HG03575 (cell line): ENCODE measurements at regions not wholly inside any gene's neighbourhood (a gene's known extent, or its start where the extent isn't known, plus 50 kb on each side); places are given as distances from the start of the nearest gene placed in this dataset.

Experiments
- ATAC-seq: cut with Tn5 transposase; IDR thresholded peaks from one replicate; pipeline ENCODE4 v1.9.1; 2021; ENCODE audit not compliant: unreplicated experiment, insufficient number of reproducible peaks, low FRiP score; ENCODE audit errors: extremely low read depth

DNA sequence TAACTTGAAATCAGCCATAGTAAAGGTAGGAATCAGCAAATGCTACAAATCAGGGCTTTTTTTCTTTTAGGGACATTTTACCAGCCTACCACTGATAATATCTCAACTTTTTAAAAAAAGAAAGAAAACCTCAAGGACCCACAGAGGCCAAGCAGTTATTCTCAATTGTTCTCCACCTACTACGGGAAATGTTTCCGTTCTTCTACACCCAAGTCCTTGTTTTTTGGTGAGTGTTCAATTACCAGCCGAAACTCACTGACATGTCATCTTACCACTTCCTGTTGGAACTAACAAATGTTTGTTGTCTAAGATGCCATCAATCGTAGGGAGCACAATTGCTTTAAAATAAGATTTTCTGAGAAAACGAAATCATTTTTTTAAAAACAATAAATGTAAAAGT, 50.2 kb upstream of the CDK1 start:
- no peak for ATAC-seq

DNA sequence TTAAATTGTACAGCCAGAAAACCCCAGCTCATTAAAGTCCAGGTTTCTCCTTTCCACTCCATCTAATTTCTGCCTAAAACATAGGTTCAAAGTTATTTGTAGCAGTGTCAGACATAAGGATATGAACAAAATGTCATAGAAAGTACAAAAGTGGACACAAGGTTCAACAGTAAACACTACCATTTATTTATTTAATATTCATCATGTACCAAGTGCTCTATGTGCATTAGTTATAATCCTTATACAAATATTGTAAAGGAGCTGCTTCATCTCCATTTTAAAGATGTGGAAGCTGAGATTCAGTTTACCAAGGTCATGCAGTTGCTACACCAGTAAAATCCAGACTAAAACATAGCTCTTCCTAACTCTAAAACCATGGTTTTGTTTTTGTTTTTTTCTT, 52.0 kb upstream of the CDK1 start:
- ATAC-seq: no peak

DNA sequence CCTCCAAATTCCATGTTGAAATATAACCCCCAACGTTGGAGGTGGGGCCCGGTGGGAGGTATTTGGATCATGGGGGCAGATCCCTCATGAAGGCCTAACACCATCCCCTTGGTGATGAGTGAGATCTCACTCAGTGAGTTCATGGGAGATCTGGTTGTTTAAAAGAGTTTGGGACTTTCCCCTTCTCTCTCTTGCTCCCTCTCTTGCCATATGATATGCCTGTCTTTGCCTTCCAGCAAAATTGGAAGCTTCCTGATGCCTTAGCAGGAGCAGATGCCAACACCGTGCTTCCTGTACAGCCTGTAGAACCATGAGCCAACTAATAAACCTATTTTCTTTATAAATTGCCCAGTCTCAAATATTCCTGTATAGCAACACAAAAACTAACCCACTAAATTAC, 55.7 kb upstream of the CDK1 start:
- ATAC-seq: no peak

DNA sequence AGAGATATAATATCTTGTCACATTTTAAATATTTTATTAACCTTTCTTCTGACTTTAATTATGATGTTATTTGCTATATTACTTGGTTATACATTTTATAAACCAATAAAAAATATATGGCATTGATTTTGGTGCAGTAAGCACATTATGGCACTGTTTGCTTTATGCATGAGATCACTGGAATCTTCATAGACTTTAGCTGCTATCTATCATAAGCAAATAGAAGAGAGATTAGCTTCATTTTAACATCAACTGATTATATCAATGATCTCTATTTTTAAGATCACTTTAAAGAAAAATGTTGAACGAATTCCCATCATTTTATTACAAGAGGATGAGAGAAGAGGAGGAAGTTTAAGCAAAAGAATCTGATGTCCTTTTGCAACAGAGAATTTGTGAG, 58.6 kb upstream of the CDK1 start:
- ATAC-seq: no peak

DNA sequence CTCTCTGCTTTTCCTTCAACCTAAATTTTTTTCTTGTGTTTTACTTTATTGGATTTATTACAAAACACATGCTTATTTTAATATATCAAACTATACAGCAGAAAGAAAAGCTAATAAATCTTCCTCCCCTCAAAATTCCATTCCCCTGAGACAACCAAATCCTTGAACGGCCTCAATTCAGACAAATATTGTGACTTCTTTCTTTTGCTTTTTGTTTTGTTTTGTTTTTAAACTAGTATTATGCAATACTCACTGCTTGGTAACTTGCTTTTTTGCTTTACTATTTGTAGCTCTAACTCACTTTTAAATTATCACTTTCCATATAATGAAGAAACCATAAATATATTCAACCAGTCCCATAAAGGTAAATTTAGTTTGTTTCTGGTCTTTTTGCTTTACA, 59.4 kb upstream of the CDK1 start:
- no peak for ATAC-seq

DNA sequence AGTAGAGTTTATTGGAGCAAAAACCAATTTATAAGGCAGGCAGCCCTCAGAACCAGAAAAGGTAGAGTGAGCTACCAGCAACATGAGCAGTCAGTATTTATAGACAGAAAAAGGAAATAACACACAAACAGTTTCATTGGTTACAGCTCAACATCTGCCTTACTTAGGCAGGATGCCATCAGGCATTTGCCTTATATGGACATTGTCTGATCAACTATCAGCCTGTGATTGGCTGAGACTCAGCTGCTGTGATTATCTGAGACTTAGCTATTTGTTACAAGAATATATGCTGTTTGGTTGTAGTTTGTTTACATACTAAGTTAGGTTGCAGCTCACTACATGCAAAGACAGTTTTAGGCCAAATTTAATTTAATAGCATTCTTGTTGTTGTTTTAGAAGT, 60.4 kb upstream of the CDK1 start:
- no peak for ATAC-seq

DNA sequence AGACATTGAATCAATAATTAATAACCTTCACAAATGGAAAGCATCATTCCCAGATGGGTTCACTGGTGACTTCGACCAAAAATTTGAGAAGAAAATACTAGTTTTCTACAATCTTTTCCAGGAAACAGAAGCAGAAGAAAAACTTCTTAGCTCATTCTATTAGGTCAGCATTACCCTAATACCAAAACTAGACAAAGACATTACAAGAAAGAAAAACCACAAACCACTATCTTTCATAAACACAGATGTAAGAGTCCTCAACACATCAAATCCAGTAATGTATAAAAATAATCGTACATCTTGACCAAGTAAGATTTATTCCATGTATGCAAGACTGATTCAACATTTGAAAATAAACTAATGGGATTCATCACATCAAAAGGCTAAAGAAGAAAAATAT, 64.0 kb upstream of the CDK1 start:
- ATAC-seq: no peak

DNA sequence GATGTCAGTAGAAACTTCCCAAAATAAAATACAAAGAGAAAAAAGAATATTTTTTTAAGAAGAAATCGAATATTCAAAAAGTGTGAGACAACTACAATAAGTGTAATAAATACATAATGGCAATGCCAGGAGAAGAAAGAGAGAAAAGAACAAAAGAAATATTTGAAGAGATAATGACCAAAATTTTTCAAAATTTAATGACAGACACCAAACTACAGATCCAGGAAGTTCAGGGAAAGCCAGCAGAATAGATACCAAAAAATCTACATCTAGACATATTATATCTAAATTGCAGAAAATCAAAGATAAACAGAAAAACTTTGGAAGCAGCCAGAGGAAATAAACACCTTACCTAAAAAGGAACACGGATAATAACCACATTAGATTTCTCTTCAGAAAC, 66.8 kb upstream of the CDK1 start:
- ATAC-seq: no peak

DNA sequence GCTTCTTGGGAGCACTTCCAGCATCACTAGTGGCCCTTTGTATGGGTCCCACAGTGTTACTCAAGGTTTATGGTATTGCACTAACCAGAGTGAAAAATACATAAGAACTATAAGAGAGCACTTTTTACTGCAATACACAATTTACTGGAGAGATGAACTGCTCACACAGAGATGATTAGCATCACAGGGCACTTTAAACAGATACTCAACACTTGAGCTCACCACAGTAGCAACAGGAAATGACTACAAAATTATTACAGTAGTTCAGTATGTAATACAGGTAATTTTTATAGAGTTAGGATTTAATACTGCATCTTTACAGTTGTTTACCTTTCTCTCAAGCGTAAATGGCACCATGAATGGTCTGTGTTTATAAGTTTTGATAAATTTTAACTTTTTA, 68.2 kb upstream of the CDK1 start:
- ATAC-seq: no peak

DNA sequence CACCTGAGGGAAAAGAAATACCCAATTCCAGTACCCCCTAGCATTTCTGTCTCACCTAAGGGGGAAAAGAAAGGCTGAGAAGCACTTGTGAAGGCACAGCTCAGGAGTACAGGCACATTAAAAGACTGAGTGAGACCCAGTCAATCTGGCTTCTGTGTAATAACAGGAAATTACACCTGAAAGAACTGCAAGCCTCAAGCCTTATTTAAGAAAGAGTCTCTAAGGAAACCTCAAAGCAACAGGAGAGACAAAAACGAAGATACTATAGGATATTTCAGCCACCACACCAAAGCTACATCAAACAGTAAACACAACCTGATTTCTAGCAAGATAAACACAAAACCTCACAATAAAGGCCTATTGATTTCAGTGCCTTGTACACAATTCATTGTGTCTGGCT, 69.6 kb upstream of the CDK1 start:
- no peak for ATAC-seq

DNA sequence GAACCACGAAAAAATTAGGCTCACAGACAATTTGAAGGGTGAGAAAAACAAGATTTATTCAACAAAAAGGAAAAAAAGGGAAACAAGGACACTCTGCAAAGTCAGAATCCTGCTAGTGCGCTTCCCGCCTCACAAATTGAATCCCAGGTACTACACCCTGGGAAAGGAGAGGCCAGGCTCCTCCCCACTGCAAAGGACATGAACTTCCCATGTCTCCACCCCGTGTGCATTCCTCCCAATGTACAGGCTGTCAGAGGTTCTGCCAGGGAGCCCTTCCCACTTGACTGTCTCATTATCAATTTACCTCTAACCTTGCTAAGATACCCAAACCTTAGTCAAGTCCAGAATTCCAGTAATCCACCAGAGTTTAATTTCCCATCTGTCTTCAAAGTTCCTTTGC, 70.4 kb upstream of the CDK1 start:
- no peak for ATAC-seq

DNA sequence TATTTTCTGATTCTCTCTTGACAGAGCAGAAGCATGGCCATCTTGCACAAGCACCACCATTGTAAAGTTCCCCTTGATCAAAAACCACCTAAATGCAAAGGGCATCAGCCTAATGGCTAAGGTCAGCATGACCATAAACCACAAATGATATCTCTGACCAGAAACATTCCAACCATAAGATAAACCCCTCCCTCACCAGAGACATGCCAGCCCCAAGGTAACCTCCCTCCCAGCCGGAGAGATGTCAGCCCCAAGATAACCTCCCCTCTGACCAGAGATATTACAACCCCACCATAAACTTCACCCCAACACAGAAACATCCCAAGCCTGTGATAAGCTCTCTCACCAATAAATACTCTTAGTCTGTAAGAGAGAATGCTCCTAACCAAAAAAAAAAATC, 72.1 kb upstream of the CDK1 start:
- ATAC-seq: no peak

DNA sequence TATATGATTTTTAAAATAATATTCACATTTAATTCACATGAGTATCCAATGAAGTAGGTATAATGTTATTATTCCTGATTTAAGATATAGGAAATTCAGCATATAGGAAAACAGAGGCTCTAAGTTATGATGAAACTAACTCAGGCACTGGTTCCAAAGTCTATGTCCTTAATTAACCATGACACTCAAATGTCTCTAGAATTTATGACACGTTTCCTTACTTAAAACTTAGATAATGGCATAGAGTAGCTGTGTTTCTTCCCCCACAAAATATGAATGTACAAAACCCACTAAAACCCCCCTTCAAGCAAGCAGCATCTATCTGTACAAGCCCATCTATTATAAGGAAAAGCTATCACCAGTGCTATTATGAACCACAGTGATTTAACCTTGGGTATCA, 72.9 kb upstream of the CDK1 start:
- ATAC-seq: no peak

DNA sequence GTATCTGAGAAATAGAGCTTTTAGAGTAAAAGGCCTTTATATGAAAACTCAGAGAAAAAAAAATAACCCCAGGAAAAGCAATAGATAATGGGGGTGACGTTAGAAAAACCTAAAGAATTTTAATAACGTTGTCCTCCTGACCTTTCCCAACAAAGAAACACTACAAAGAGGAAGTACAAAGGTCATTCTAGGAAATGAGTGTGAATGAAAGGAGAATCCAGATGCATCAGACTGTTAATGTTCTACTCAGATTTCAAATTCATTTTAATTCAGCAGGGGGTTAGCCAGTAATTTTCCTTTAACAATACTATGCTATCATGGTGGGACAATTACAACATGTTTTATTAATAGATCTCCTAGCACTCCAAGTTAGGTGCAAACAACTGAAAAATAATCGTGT, 73.8 kb upstream of the CDK1 start:
- ATAC-seq: no peak

DNA sequence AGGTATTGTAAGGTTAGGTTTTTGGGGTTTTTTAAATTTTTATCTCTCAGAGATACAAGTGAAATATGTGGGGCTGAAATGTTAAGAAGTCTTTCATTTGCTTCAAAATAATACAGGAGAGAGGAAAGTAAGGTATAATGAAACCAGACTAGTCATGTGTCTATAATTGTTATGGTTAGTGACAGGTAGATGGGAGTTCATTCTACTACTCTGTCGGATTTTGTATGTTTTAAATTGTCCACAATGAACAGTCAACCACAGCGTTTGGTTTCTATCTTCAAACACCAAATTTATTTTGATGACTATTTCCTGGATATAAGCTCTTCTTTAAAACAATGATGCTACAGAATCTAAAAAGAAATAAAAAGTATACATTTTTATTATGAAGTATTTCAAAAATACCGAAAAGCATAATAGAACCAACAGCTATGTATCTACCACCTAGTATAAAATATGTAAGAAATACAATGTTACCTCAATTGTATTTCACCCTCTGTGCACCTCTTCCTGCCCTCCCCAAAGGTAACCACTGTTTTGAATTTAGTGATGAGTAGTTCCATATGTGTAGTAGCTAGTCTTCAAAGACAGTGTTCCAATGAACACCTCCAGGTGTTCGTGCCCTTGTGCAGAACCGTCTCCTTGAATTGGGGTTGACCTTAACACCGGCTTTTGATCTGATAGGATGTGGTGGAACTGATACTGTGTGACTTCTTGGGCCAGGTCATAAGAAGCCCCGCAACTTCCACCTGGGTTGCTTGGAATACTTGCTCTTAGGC, 74.8 kb upstream of the CDK1 start:
- ATAC-seq: no peak

DNA sequence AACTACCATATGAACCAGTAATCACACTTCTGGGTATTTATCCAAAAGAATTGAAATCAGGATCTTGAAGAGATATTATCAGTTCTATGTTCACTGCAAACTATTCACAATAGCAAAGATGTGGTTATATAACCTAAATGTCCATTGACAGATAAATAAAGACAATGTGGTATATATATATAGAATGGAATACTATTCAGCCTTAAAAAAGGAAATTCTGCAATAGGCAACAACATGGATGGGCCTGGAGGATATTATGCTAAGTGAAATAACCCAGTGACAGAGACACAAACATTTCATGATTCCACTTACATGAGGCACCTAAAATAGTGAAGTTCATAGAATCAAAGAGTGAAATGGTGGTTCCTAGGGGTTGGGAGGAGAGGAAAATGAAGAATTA, 90.6 kb upstream of the CDK1 start:
- no peak for ATAC-seq

DNA sequence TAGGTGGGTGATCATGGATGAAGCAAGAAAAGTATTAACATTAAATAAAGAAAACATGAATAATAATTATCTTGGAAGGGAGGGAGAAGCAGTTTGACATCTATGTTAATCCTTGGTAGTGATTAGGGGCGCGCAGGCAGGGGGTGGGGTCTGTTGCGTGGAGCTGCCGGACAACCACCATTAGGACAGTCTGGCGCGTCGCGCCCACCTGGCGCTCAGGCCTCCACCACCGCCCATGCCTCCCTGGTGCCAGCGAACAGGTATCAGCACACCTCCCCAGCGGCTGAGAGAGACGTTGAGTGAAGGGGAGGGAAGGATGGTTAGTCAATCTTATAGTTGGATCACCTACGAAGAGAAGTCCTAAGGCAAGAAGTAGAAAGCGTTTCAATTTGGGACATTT, 94.2 kb upstream of the CDK1 start:
- ATAC-seq: no peak

DNA sequence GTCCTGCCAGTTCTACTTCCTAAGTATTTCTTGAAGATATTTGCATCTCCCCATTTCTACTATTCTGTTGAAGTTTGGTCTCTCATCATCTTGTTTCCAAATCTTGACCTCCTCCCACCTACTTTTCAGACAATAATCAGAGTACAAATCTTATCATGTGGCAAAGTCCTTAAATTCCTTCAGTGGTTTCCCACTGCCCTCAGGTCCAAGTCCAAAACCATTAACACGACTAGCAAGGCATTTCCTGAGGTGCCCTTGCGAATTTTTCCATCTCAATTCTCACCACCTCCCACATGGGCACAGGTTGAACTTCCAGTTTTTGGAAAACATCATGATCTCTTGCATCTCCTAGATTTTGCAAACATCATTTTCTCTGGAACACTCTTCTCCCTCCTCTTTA, 97.2 kb upstream of the CDK1 start:
- ATAC-seq: no peak

DNA sequence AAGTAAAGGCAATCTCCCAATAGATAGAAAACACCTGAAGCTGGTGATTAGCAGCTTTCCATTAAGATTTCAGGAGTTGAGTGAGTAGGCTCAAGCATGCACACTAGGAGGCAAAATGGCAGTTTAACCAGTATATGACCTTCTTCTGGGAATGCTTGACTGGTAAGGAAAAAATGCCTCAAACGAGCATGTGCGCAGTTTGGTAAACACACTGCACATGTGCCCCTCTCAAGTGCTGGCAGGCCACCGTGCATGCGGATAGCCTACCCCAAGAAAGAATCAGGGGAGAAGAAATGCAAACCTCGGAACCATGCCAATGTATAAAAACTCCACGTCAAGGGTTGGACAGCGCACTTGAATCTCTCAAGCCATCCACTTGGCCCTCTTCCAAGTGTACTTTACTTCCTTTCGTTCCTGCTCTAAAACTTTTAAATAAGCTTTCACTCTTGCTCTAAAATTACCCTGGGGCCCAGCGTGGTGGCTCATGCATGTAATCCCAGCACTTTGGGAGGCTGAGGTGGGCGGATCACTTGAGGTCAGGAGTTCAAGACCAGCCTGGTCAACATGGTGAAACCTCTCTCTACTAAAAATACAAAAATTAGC, 98.8 kb upstream of the CDK1 start:
- ATAC-seq: no peak

DNA sequence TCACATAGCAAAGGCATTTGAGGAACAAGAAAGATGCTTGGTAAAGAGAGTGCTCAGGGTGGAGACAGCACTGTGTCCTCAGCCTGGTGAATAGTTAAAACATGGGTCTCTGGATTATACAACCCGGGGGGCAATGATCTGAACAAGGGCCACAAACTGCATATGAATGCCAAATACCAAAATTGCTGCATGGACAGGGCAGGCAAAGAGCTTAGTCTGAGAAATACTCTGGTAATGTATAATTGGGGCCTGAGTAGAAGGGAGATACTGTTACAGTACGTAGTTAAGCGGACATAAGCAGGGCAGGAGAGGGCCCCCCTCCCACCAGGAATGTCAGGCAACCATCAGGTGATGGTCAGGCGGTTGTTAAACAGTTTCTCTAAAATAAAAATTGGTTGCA, 99.3 kb upstream of the CDK1 start:
- ATAC-seq: no peak

DNA sequence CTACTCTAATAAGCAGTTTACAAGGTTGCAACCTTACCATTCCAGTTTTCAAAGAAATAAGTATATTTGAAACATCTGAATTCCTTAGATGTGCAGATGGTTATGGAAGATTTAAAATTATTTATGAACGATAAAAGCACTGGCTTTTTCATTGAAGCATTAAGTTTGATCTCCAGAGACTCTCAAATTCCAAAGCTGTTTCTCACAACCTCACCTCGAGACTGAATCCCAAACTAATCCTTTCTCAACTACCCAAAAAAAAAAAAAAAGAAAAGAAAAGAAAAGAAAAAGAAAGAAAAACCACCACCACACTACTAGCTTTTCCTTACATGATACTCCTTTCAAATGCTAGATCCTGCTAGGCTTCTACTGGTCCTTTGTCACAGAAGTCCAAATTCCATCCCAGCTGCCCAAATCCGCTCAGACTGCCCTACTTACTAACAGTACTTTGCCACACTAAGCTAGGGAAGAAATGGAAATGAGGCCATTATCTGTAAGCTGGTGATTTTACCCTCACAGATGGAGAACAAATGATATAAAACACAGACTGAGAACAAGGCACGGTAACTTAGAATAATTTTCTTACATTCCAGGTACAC, 100.6 kb upstream of the CDK1 start:
- ATAC-seq: no peak
